ENCODE measurements at regions not wholly inside any gene's neighbourhood (a gene's known extent, or its start where the extent isn't known, plus 50 kb on each side); places are given as distances from the start of the nearest gene placed in this dataset.

DNA sequence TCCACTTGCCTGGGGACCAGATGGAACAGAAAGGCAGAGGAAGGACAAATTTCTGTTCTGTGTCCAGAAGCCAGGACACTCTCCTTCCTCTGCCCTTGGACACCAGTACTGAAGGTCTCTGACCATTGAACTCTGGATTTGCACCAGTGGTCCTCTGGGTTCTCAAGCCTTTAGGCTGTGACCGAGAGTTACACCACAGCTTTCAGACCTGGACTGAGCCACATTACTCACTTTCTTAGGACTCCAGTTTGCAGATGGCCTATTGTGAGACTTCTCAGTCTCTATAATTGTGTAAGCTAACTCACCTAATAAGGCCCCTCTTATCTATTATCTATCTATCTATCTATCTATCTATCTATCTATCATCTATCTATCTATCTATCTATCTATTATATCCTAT, 295.3 kb upstream of the GALNTL6 start (continued):
- no peak for TF ChIP-seq RFX5 (IDR thresholded peaks at IDR 0.05; ENCODE audit: borderline replicate concordance, low read depth, low read length)
- no peak for TF ChIP-seq SP2 (IDR thresholded peaks at IDR 0.05; ENCODE audit: low read length)
